ENCODE measurements at regions not wholly inside any gene's neighbourhood (a gene's known extent, or its start where the extent isn't known, plus 50 kb on each side); places are given as distances from the start of the nearest gene placed in this dataset.
"Not testable (repeated sequence)": the region's sequence is repeated elsewhere in the genome, so short reads cannot be mapped to it uniquely, and the experiment has no call there.

GRCh38 chr9:32877639-32878217 lies 94.4 kb downstream of the TMEM215 start:
- H3K9me3 ChIP-seq (ENCODE audit: control insufficient read depth in 2 of 2, insufficient read depth in 1 of 2, low read length in 1 of 2): no peaks in the 10 kb centered on the region
- no peak overlapping the region for H3K4me3 ChIP-seq (ENCODE audit: low read length in 2 of 2)
- no peaks in the 10 kb centered on the region for H3K4me1 ChIP-seq (ENCODE audit: control insufficient read depth in 2 of 2, insufficient read depth in 2 of 2, low read length in 2 of 2)
- 89% methylated on average over 6 of the region's 6 CpGs for WGBS
- DNase-seq (ENCODE audit: low read depth in 6 of 9, low spot score in 9 of 9): no peak
- H3K27ac ChIP-seq (ENCODE audit: low read depth in 1 of 2, low read length in 1 of 2): no peak overlapping the region
- H3K27me3 ChIP-seq (ENCODE audit: control insufficient read depth in 2 of 2, insufficient read depth in 1 of 2, low read length in 1 of 2): no peaks in the 10 kb centered on the region
- H3K36me3 ChIP-seq (ENCODE audit: control insufficient read depth in 2 of 2, insufficient read depth in 2 of 2, low read length in 1 of 2): no peaks in the 10 kb centered on the region

DNA sequence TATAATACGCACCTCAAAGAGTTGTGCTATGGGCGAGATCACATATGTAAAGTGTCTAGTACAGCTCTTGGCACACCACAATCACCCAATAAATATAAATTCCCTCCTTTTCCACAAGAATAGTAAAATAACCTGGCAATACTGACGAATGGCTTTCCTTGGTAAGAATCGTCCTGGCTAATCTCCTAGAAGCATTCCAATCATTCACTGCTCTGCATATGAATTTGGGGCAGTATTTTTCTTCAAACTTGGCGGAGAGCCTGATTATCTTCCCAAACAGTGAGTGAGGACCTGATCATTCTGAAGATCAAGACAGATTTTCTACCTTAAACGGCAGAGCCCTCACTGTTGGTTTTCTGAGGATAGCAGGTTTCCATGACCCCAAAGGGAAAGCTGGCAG lies 96.0 kb downstream of the TMEM215 start:
- H3K9me3 ChIP-seq (ENCODE audit: control insufficient read depth in 2 of 2, insufficient read depth in 1 of 2, low read length in 1 of 2): no peaks in the 10 kb centered on the region
- no peak for DNase-seq (ENCODE audit: low read depth in 6 of 9, low spot score in 9 of 9)
- WGBS: 81% methylated on average over 6 of the region's 6 CpGs
- H3K36me3 ChIP-seq (ENCODE audit: control insufficient read depth in 2 of 2, insufficient read depth in 2 of 2, low read length in 1 of 2): no peaks in the 10 kb centered on the region
- no peak overlapping the region for H3K4me3 ChIP-seq (ENCODE audit: low read length in 2 of 2)
- no peak overlapping the region for H3K27ac ChIP-seq (ENCODE audit: low read depth in 1 of 2, low read length in 1 of 2)
- H3K4me1 ChIP-seq (ENCODE audit: control insufficient read depth in 2 of 2, insufficient read depth in 2 of 2, low read length in 2 of 2): no peaks in the 10 kb centered on the region
- no peaks in the 10 kb centered on the region for H3K27me3 ChIP-seq (ENCODE audit: control insufficient read depth in 2 of 2, insufficient read depth in 1 of 2, low read length in 1 of 2)

DNA sequence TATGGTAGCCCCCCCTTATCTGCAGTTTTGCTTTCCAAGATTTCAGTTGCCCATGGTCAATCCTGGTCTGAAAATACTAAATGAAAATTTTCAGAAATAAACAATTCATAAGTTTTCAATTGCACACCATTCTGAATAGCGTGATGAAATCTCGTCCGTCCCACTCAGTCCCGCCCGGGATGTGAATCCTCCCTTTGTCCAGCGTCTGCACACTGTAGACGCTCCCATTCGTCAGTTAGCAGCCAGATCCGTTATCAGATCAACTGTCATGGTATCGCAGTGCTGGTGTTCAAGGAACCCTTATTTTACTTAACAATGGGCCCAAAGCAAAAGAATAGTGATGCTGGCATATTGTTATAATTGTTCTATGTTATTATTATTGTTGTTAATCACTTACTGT lies 98.6 kb downstream of the TMEM215 start:
- no peaks in the 10 kb centered on the region for H3K27me3 ChIP-seq (ENCODE audit: control insufficient read depth in 2 of 2, insufficient read depth in 1 of 2, low read length in 1 of 2)
- H3K9me3 ChIP-seq (ENCODE audit: control insufficient read depth in 2 of 2, insufficient read depth in 1 of 2, low read length in 1 of 2): no peaks in the 10 kb centered on the region
- no peak overlapping the region for H3K27ac ChIP-seq (ENCODE audit: low read depth in 1 of 2, low read length in 1 of 2)
- 93% methylated on average over 10 of the region's 10 CpGs for WGBS
- no peaks in the 10 kb centered on the region for H3K36me3 ChIP-seq (ENCODE audit: control insufficient read depth in 2 of 2, insufficient read depth in 2 of 2, low read length in 1 of 2)
- no peak overlapping the region for H3K4me3 ChIP-seq (ENCODE audit: low read length in 2 of 2)
- H3K4me1 ChIP-seq (ENCODE audit: control insufficient read depth in 2 of 2, insufficient read depth in 2 of 2, low read length in 2 of 2): no peaks in the 10 kb centered on the region
- no peak for DNase-seq (ENCODE audit: low read depth in 6 of 9, low spot score in 9 of 9)

GRCh38 chr9:32882705-32883104 lies 99.4 kb downstream of the TMEM215 start:
- Histone ChIP-seq H3K27me3 (ENCODE audit: control insufficient read depth in 2 of 2, insufficient read depth in 1 of 2, low read length in 1 of 2) (no peaks in the 10 kb centered on the region), H3K27ac (ENCODE audit: low read depth in 1 of 2, low read length in 1 of 2) (no peak overlapping the region), H3K4me3 (ENCODE audit: low read length in 2 of 2) (no peak overlapping the region), H3K36me3 (ENCODE audit: control insufficient read depth in 2 of 2, insufficient read depth in 2 of 2, low read length in 1 of 2) (no peaks in the 10 kb centered on the region), H3K9me3 (ENCODE audit: control insufficient read depth in 2 of 2, insufficient read depth in 1 of 2, low read length in 1 of 2) (no peaks in the 10 kb centered on the region), H3K4me1 (ENCODE audit: control insufficient read depth in 2 of 2, insufficient read depth in 2 of 2, low read length in 2 of 2) (no peaks in the 10 kb centered on the region)
- 70% methylated on average over 3 of the region's 3 CpGs for WGBS
- DNase-seq (ENCODE audit: low read depth in 6 of 9, low spot score in 9 of 9): no peak

DNA sequence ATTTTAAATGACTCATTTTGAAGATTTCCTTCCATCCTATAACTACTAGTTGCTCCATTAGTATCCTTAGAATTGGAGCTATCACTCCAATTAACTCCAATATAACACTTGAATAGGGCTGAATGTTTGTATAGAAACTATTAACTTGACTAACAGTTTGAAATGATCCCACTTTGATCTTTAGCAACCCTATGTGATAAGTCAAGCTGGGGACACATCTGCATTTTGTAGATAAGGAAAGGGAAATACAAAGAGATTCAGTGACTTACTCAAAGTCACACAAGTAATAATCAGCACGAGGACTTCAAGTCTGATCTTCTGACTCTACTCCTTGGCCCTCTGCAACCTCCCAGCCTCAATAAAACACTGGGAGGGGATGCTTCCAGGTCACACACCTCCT lies 101.1 kb downstream of the TMEM215 start:
- Histone ChIP-seq H3K27ac (ENCODE audit: low read depth in 1 of 2, low read length in 1 of 2) (no peak overlapping the region), H3K27me3 (ENCODE audit: control insufficient read depth in 2 of 2, insufficient read depth in 1 of 2, low read length in 1 of 2) (no peaks in the 10 kb centered on the region), H3K4me3 (ENCODE audit: low read length in 2 of 2) (no peak overlapping the region), H3K9me3 (ENCODE audit: control insufficient read depth in 2 of 2, insufficient read depth in 1 of 2, low read length in 1 of 2) (no peaks in the 10 kb centered on the region), H3K36me3 (ENCODE audit: control insufficient read depth in 2 of 2, insufficient read depth in 2 of 2, low read length in 1 of 2) (no peaks in the 10 kb centered on the region), H3K4me1 (ENCODE audit: control insufficient read depth in 2 of 2, insufficient read depth in 2 of 2, low read length in 2 of 2) (no peaks in the 10 kb centered on the region)
- DNase-seq (ENCODE audit: low read depth in 6 of 9, low spot score in 9 of 9): no peak
- WGBS: 29% methylated on average over 1 of the region's 1 CpG

DNA sequence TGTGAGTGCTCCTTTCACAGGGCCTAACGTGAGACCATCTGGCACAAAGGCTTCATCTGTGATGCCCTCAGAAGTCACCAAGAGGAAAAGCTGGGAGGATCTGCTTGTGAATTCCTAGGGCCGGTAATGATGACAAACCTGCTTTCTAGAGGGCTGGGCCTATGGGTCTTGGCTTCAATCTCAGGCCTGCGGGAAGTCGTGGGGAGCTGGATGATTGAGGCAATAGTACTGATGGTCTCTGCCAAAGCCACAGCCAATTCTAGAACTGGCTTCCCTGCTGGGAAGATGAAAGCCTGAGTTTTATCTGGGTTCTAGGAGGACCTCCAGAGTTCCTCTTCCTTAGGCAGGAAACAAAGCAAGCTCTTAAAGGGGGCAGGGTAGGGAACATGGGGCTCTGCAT lies 102.7 kb downstream of the TMEM215 start:
- no peaks in the 10 kb centered on the region for H3K27me3 ChIP-seq (ENCODE audit: control insufficient read depth in 2 of 2, insufficient read depth in 1 of 2, low read length in 1 of 2)
- H3K27ac ChIP-seq (ENCODE audit: low read depth in 1 of 2, low read length in 1 of 2): no peak overlapping the region
- DNase-seq (ENCODE audit: low read depth in 6 of 9, low spot score in 9 of 9): no peak
- H3K4me1 ChIP-seq (ENCODE audit: control insufficient read depth in 2 of 2, insufficient read depth in 2 of 2, low read length in 2 of 2): no peaks in the 10 kb centered on the region
- no peaks in the 10 kb centered on the region for H3K36me3 ChIP-seq (ENCODE audit: control insufficient read depth in 2 of 2, insufficient read depth in 2 of 2, low read length in 1 of 2)
- no peak overlapping the region for H3K4me3 ChIP-seq (ENCODE audit: low read length in 2 of 2)
- WGBS: 96% methylated on average over 4 of the region's 4 CpGs
- H3K9me3 ChIP-seq (ENCODE audit: control insufficient read depth in 2 of 2, insufficient read depth in 1 of 2, low read length in 1 of 2): no peaks in the 10 kb centered on the region

- WGBS: 44% methylated on average over 3 of the region's 3 CpGs
- H3K4me3 ChIP-seq (ENCODE audit: low read length in 2 of 2); DNase-seq (ENCODE audit: low read depth in 6 of 9, low spot score in 9 of 9); H3K27me3 ChIP-seq (ENCODE audit: control insufficient read depth in 2 of 2, insufficient read depth in 1 of 2, low read length in 1 of 2); H3K27ac ChIP-seq (ENCODE audit: low read depth in 1 of 2, low read length in 1 of 2); H3K9me3 ChIP-seq (ENCODE audit: control insufficient read depth in 2 of 2, insufficient read depth in 1 of 2, low read length in 1 of 2); H3K36me3 ChIP-seq (ENCODE audit: control insufficient read depth in 2 of 2, insufficient read depth in 2 of 2, low read length in 1 of 2); H3K4me1 ChIP-seq (ENCODE audit: control insufficient read depth in 2 of 2, insufficient read depth in 2 of 2, low read length in 2 of 2): not testable (repeated sequence)
Observed at GRCh38 chr9:32894485-32894884, 106.9 kb downstream of the APTX start.

GRCh38 chr9:32899181-32899580 lies 102.2 kb downstream of the APTX start:
- Histone ChIP-seq H3K4me1 (ENCODE audit: control insufficient read depth in 2 of 2, insufficient read depth in 2 of 2, low read length in 2 of 2) (no peaks in the 10 kb centered on the region), H3K4me3 (ENCODE audit: low read length in 2 of 2) (no peak overlapping the region), H3K36me3 (ENCODE audit: control insufficient read depth in 2 of 2, insufficient read depth in 2 of 2, low read length in 1 of 2) (no peaks in the 10 kb centered on the region), H3K27ac (ENCODE audit: low read depth in 1 of 2, low read length in 1 of 2) (no peak overlapping the region), H3K27me3 (ENCODE audit: control insufficient read depth in 2 of 2, insufficient read depth in 1 of 2, low read length in 1 of 2) (no peaks in the 10 kb centered on the region), H3K9me3 (ENCODE audit: control insufficient read depth in 2 of 2, insufficient read depth in 1 of 2, low read length in 1 of 2) (no peaks in the 10 kb centered on the region)
- no peak for DNase-seq (ENCODE audit: low read depth in 6 of 9, low spot score in 9 of 9)
- 78% methylated on average over 1 of the region's 1 CpG for WGBS

DNA sequence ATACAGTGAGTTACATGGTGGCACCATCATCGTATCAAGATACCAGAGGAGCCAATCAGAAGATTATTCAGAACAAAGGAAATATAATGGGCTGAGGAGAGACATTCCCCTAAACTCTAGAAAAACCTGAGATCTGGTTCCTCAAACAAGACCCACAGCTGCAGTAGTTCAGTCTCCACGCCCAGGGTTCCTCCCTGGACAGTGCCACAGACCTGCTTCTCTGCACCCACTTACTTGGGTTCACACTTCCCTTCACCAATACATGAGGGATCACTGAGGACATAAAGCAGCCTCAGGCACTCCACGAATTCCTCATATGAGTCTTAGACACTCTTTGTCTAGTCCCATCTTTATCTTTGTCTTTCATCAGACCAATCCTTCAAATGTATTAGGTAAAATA lies 101.7 kb downstream of the APTX start:
- Histone ChIP-seq H3K9me3 (ENCODE audit: control insufficient read depth in 2 of 2, insufficient read depth in 1 of 2, low read length in 1 of 2) (no peaks in the 10 kb centered on the region), H3K4me1 (ENCODE audit: control insufficient read depth in 2 of 2, insufficient read depth in 2 of 2, low read length in 2 of 2) (no peaks in the 10 kb centered on the region), H3K4me3 (ENCODE audit: low read length in 2 of 2) (no peak overlapping the region), H3K36me3 (ENCODE audit: control insufficient read depth in 2 of 2, insufficient read depth in 2 of 2, low read length in 1 of 2) (no peaks in the 10 kb centered on the region), H3K27ac (ENCODE audit: low read depth in 1 of 2, low read length in 1 of 2) (no peak overlapping the region), H3K27me3 (ENCODE audit: control insufficient read depth in 2 of 2, insufficient read depth in 1 of 2, low read length in 1 of 2) (no peaks in the 10 kb centered on the region)
- DNase-seq (ENCODE audit: low read depth in 6 of 9, low spot score in 9 of 9): no peak
- 73% methylated on average over 3 of the region's 3 CpGs for WGBS

DNA sequence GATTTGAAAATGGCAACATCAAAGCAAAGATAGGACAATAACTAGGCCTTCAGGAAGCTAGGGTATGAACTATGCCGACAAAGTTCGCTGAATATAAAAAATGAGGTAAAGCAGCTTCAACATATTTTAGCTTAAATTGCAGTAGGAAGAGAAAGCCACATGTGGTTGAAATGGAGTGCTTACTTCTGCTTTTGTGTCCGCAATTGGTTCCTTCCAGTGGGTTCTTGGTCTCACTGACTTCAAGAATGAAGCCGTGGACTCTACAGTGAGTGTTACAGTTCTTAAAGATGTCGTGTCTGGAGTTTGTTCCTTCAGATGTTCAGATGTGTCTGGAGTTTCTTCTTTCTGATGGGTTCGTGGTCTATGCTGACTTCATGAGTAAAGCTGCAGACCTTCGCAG lies 95.2 kb downstream of the APTX start:
- no peak overlapping the region for H3K4me3 ChIP-seq (ENCODE audit: low read length in 2 of 2)

More for the DNA sequence above, 95.2 kb downstream of the APTX start:
- Histone ChIP-seq H3K9me3 (ENCODE audit: control insufficient read depth in 2 of 2, insufficient read depth in 1 of 2, low read length in 1 of 2) (no peaks in the 10 kb centered on the region), H3K36me3 (ENCODE audit: control insufficient read depth in 2 of 2, insufficient read depth in 2 of 2, low read length in 1 of 2) (no peaks in the 10 kb centered on the region), H3K4me1 (ENCODE audit: control insufficient read depth in 2 of 2, insufficient read depth in 2 of 2, low read length in 2 of 2) (no peaks in the 10 kb centered on the region), H3K27me3 (ENCODE audit: control insufficient read depth in 2 of 2, insufficient read depth in 1 of 2, low read length in 1 of 2) (no peaks in the 10 kb centered on the region), H3K27ac (ENCODE audit: low read depth in 1 of 2, low read length in 1 of 2) (no peak overlapping the region)
- peak in 1 of 9 donors; percentile 10 for DNase-seq (ENCODE audit: low read depth in 6 of 9, low spot score in 9 of 9)
- 20% methylated on average over 7 of the region's 7 CpGs for WGBS

All from thymus (tissue), 11 donors.